IPS-NIHi11 (cell line): ENCODE measurements at regions not wholly inside any gene's neighbourhood (a gene's known extent, or its start where the extent isn't known, plus 50 kb on each side); places are given as distances from the start of the nearest gene placed in this dataset.
A peak's percentile ranks its signal among the peaks of the same experiment; 100 is the strongest.

ENCODE experiments used
- DNase-seq: peaks from one replicate; pipeline ENCODE4 v3.0.0; 2012; ENCODE audit warnings: mixed read lengths, low spot score

DNA sequence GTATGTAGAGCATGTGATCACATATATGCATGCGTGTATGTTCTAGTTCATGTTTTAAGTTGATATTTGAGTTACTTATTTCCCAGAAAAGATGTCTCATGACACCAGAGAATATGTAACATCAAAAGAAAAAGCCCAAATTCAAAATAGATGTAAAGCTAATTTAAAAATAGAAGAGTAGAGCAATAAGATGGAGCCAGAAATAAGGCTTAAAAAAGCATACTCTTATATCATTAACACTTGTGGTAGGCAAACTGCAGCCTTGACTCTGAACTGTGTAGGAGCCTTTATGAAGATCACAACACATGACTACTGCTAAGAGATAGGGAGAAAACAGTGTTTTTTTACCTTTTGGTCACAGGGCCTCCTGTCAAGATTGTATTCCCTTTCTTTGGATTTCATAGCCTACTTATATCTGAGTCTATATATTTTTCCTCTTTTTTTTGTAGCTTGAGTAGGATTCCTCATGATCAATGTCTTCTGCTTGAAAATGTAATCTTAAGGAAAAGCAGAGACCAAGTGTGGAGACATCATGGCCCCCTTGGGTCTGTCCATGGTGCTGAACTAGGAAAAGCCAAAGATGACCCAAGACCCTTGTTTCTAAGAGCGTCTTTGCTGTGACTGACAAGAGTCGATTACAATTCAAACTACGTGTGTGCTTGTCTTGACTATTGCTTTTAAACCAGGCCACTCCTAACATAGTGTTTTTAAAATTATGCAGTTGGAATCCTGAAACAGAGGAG lies 390.4 kb downstream of the SHISA9 start:
- peak; percentile 70 for DNase-seq

DNA sequence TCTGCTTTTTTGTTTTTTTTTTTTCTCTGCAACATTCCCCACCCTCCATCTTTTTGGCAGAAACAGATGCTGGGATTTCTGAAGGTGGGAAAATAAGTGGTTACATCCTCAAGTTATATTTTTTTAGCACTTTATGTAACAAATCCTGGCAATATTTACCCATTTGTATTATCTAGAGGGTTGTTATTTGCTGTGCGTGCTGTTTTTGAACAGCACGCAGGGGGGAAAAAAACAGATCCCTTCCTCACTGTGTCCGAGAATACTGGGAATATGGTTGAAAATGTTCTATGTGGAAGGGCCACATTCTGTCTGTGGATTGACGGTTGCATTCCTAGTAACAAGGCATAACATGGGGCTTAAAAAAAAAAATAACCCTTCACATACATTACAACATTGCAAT lies 394.8 kb downstream of the SHISA9 start:
- DNase-seq, result no peak

DNA sequence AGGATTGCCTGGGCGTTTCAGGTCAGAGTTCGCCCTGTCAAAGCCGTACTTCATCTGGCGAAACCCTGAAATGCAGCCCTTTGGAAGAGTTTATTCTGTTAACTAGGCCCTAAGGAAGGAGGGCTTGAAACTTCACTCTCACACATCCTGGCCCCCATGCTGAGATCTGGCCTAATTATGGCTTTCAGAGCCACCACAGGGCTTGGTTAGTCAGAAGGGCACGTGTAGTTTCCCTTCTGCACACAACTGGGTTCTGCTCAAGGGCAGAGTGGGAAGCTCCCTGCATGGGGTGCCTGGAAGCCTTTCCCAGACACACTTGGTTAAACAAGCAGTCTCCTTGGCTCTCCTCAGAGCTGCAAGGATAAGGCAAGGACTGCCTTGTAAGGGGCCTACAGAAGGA lies 397.3 kb downstream of the SHISA9 start:
- DNase-seq, result no peak

DNA sequence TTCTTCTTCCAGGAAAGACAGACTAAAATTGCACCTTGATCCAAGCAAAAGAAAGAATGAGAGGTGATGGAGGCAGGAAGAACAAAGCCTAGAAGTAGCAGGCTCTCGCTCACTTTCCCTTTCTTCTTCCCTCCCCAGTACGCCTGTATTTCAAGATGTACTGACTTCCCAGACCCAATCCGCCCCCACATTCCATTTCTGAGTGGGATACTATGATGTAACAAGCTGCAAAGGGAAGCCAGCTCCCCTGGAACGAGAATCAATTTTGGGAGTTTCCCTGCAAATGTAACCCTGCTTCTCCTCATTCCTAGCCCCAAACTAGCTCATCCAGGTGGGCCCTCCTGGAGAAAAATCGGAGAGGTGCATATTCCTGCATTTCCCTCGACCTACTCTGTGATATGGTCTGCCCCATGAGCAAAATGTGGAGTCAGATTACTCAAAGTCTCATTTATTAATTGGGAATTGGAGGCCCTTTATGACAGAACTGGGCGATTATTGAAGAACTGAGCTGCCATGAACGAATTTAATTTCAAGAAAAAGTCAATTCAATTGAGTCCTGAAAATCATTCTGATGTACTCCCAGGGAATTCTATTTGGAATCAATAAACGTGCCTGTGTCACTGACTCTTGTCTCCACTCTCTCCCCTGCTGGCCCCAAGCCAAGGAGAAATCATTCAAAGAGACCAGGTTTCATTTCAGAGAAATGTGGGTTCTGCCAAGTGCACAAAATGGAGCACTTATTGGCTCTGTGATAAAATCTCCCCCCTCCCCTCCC lies 398.9 kb downstream of the SHISA9 start:
- DNase-seq, result no peak

DNA sequence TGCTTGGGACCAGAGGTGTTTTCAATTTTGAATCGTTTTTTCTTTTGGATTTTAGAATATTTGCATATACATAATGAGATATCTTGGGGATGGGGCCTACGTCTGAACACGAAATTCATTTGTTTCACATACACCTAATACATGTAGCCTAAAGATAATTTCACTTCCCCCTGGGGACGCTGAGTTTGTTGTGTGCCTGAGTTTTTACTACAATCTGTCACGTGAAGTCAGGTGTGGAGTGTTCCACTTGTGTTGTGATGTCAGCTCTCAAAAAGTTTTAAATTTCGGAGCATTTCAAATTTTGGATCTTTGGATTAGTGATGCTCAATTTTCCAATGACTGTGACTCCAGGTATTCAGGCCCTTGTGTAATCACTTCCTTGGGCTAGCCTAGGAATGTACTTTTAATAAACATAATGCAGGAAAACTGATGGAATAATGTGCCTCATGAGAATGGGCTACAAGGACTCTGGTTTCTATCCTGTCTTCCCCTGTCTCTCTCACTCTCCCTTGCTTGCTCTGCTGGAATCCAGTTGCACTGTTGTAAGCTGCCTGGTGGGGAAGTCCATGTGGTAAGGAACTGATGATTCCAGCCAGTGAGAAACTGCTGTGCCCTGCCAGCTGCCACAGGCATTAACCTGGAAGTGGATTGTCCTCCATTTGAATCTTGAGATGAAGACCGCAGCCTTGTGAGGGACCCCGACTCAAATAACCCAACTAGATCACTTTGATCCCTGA lies 403.8 kb downstream of the SHISA9 start:
- no peak for DNase-seq

DNA sequence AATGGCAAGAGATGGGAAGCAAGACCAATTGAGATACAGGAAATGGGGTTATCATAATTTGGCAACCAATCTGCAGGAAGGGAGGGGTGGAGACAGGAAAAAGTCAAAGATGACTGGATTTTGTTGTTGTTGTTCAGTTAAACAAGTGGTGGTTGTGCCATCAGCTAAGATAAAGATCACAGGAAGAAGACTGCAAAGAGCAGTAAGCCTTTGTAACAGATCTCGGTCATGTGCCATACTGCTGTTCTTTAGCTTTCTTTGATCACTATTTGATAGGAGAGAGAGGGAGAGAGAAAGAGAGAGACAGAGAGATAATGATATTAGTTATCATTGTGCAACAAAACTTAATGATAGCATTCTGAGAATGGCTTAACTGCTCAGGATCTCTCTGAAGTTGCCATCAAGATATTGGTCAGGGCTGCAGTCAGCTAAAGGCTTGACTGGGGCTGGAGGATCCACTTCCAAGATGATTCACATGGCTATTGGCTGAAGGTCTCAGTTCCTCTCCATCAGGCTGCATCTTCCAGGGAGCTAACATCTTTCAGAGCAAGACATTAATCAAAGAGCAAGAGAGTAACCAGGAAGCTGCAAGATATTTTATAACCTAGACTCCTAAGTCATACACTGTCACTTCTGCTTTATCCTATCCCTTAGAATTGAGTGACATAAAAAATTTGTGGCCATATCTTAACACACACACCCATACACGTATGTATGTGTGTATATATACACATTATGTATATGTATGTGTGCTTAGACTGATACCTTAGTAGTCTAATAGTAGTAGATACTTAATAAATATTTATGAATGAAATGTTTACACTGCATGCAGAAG lies 405.0 kb downstream of the SHISA9 start:
- no peak for DNase-seq

DNA sequence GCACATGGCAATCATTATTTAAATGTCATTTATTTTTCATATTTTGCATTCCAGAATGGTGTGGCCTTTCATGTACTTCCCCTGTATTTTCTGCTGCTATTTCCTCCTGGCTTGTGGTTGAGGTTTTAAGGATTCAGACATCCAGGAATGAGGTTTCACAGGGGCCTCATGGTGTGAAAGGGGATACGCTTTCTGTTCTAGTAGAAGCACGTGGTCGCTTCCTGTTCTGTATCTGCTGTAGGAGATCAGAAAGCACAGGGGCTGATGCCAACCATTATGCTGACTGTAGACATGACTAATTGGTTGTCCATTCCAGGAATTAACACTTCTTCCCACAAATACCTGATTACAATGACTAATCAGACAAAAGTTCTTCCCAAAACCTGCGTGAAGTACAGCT lies 405.9 kb downstream of the SHISA9 start:
- DNase-seq, result no peak

DNA sequence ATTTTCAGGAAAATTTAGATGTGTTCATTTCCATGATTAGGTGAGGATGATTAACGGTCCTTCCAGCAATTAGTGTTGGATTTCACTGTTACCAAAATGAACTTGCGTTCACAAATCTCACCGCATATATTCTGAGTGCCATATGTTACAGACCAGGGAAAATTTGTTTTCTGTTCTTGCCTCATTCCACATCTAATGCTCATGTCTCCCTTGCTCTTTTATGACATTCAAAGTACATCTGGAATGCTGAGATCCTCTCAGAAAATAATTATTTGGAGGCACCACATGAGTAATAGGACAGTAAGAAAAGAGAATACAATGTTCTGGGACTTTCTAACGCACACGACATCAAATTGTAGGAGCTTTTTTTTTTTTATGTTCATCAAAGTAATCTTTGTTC lies 406.5 kb downstream of the SHISA9 start:
- no peak for DNase-seq

DNA sequence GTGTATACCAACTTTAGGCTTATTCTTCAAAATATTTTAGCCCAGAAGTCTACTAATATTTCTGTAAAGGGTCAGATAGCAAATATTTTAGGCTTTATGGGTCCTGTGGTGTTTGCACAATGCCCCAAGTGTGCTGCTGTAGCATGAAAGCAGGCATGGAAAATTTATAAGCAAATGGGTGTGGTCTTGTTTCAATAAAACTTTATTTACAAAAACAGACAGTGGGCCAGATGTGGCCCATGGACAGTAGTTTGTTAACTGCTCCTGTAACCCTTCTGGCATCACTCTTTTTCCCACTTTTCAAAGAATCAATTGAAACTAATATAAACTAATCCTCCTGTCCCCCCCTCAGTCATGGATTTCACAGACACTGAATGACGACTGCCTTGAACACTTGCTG lies 410.7 kb downstream of the SHISA9 start:
- DNase-seq, result no peak

DNA sequence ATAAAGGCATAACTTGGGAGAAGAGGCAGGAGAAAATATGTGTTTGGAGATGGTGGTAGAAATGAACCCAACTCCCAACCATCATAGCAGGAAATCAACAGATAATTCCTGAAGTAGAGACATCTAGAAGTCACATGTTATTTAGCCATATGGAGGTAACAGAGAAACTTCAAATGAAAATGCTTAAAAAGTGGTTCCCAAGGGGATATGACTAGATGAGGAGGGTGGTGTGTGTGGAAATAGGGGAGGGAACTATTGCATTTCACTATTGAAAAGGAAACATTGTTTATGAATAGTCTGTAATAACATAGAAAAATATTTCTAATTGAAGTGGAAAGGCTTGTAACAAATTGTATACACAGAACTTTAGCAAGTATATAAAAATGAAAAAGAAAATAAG lies 412.0 kb downstream of the SHISA9 start:
- DNase-seq, result no peak

DNA sequence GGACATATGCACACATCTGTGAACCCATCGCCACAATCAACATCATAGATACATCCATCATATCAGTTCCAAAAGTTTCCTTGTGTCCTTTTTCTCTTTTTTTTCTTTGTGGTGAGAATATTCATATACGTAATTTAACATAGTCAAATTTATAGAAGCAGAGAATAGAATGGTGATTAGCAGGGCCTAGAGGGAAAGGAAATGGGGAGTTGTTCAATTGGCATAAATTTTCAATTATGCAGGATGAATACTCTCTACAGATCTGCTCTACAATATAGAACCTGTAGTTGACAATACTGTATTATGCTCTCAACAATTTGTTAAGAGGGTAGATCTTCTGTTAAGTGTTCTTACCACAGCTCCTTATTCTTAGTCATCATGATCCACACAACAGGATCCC lies 413.2 kb downstream of the SHISA9 start:
- no peak for DNase-seq

DNA sequence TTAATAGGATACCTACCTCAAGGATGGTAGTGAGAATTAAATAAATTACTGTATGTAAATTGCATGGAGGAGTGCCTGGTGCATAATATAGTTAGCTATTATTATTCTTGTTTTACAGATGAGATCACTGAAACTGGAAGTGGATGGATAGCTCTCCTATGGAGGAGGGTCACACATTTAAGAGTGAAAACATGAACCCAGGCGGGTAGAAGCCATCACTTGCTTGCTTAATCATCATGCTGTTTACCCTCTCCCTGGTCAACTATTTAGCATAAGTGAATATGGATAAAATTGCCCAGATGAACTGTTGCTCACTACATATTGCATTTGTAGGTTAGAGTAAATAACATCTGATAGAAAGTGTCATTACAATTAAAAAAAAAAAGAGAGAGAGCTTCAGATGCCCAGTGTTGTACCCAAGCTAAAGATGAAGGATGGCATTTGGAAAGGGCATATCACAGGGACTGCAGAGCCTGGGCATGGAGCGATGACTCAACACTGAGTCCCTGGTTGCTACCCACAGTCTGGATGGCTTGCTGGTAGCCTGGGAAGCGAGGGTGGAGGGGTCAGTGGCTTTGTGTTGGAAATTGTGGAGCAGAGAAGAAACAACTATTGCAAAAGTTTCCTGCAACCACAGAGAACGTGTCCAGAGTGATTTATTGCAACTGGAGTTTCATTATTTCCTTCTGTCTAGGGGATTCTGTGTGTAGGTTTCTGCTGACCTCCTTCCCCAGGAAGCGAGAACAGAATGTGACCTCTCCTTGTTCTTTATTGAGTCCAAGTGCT lies 414.4 kb downstream of the SHISA9 start:
- DNase-seq, result no peak

DNA sequence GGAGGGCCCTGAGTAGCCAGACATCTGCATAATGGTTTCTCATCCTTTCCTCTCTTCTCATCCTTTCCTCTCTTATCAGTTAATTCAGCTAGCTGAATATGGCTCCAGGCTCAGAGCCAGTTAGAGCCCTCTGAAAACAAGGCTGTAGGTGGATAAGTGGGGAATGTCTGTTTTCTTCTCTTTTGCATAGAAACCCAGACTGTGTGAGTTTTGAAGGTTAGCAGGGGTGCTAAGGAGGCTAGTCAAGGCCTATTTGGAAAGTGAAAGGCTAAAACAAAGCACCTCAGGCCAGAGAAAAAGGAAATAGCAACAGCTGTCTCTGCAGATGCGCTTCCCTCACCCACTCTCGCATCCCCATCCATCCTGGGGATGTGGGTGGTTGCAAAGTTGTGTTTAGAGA lies 420.9 kb downstream of the SHISA9 start:
- no peak for DNase-seq

DNA sequence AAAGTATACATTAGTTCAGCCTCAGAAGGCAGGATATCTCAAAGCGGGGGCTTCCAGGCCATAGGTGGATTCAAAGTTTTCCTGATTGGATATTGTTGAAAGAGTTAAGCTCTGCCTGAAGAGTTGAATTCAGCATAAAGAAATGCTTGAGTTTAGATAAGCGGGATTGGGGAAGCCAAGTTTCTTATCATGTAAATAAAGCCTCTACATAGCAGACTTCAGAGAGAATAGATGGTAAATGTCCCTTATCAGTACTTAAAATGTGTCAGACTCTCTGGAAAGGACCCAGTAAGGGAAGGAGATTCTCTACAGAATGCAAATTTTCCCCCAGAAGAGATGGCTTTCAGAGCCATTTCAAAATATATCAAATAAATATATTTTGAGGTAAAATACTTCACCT lies 423.5 kb downstream of the SHISA9 start:
- DNase-seq, result no peak

DNA sequence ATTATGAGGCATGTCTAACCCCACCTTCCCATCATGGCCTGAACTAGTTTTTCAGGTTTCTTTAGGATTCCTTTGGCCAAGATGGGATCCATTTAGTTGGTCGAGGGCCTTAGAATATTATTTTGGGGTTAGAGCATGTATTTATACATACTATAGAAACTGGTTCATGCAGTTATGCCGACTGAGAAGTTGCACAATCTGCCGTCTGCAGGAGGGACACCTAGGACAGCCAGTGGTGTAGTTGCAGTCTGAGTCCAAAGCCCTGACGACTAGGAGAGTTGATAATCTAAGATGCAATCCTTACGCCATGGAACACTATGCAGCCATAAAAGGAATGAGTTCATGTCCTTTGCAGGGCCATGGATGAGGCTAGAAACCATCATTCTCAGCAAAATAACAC lies 424.0 kb downstream of the SHISA9 start:
- no peak for DNase-seq

DNA sequence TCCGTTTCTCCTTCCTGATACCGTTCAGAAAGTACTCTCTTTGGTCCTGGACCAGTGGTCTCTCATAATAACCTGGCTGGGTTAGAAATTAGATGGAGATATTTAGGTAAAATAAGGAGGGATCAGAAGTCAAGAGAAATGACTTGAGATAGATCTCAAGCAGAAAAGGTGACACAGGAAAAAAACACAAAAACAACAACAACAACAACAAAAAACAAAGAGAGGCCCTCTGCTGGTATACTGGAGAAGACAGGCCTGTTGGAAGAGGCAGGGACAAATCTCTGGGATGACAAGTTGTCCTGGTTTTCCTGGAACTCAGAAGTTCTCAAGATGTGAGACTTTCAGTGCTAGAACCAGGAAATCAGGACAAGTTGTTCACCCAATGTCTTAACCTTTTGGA lies 430.5 kb downstream of the SHISA9 start:
- no peak for DNase-seq

DNA sequence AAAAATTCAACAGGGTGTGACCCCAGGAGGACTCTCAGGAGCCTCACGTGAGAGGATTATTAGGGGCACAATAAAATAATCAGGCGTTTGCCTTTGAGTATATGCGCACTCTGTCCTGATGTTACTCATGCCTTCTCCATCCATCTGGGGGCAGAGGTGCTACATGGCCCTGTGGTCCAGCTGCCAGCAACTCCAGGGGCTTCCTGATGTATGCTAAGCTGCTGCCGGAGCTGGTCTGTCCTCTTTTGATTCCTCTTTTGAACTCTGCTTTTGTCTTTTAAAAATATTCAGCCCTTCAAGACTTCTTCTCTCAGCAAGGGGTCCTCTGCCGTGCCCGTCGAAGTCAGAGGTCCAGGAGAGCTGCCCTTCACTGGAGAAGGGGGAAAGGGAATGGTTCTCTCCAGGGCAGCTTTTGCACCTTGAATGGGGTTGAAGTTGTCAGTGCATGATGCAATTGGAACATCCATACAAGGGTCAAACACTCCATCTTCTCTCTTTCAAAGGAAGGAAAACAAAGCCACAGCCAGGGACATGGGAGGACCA lies 431.4 kb downstream of the SHISA9 start:
- DNase-seq, result peak; percentile 34

DNA sequence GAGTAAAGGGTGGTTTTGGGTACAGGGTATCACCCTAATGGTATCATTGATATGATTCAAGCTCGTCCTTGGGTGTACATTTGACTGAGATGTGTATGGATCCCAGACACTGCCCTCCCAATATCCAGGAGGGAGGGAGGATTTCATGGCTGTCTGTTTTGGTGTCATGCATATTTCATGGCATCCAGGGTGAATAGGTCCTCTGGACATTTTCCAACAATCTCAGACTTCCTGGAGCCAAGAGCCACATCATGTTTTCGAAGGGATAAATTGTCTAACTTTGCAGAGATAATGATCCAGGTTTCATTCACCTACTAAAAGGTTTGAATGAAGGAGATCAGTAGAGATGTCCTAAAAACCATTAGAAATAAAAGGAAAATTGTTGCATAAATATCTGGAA lies 431.9 kb downstream of the SHISA9 start:
- no peak for DNase-seq

DNA sequence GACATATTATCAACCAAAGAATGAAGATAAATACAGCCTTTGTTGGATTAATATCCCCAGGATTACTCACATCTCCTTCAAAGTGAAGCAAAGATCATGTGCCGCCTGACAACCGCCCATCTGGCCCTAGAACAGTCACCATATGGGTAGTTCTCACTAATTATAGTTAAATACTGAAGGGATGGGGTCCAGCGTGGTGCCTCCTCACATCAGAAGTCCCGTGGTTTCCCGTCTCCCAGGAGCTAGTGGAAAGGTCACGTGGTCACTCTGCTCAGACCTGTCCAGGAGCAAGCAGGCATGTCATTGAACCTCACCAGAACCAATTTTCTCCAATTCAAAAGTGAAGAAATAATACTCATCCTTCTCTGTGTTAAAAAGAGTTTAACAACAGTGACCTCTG lies 434.5 kb downstream of the SHISA9 start:
- DNase-seq, result no peak

DNA sequence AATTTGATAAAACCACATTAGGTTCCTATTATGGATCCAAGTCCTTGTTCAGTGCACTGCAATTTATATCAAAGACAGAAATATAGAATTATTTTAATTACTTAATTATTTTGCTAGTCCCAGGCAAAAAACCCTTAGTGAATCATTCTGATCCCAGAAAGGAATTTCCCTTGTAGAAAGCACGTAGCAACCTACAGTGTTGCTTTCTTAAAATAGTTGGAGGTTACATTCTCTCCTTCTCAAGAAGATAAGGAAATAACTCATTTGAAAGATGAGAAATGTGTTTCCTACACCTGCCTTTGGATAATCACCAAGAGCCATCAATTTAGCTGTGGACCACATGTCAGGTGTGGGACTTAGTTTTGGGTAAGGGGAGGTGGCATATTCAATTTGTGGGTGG lies 434.9 kb downstream of the SHISA9 start:
- DNase-seq, result no peak
